NCI-H187 treated with DMSO at 0.1 percent for 48 hours (cell line): ENCODE measurements at regions not wholly inside any gene's neighbourhood (a gene's known extent, or its start where the extent isn't known, plus 50 kb on each side); places are given as distances from the start of the nearest gene placed in this dataset.

Experiments
- DNase-seq: peaks from one replicate; lab custom pipeline; 2025; lab: John Stamatoyannopoulos, UW

DNA sequence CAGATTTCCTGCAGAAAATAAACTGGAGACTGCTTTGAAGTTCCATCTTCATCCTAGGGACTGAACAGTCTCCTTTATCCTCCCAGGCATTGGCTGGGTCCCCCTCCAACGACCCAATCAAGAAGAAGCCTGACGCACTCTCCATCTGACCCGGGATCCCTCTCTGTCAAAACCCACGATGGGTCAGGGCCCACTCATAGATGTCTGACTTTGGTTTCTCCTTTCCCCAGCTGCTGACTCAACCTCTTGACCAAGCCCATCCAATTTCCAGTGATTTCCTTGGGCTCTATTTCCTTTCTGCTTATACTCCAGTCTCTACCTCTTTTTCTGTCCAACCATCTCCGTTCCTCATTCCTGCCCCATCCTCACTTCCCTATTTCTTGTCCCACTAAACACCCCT is 189.7 kb downstream of the MIAT start:
- no peak for DNase-seq

GRCh38 chr22:26847816-26848215 is 190.4 kb downstream of the MIAT start:
- DNase-seq: no peak

GRCh38 chr22:26848244-26848920 is 191.0 kb downstream of the MIAT start:
- no peak for DNase-seq

DNA sequence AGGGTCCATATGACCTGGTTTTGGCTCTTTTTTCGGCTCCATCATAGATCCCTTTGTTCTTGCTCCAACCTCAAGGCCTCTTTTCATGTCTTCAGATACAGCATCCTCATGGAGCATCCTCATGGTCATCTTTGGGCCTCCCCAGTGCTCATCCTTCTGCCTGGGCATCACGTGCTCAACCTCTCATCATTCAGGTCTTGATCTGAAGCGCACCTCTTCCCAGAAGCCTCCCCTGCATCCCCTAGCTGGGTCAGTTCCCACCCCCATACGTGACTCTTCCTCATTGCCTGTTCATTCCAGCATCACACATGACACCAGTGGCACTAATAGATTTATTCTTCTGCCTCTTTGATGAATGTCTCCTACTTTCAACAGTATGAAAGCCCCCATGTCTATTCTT is 192.2 kb downstream of the MIAT start:
- no peak for DNase-seq

- no peak for DNase-seq
Observed at GRCh38 chr22:26851125-26851524, 193.7 kb downstream of the MIAT start.

GRCh38 chr22:26852176-26852575 is 194.8 kb downstream of the MIAT start:
- no peak for DNase-seq

GRCh38 chr22:26853071-26853470 is 195.7 kb downstream of the MIAT start:
- no peak for DNase-seq

DNA sequence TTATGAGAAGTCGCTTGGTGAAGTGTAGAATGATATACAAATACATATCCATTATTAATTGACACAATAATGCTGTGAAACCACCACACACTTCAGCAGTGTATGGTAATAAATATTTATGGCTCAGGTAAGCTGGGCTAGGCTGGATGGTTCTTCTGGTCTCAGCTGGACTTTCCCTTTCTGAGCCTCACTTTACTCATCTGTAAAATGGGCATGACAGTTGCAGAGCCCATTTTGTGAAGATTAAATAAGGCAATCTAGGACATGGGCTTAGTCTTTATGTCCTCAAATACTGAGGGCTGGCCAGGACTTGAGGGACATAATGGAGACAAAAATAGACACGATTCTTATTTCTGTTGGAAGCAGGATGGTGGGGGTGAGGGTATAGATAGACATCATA is 196.1 kb downstream of the MIAT start:
- no peak for DNase-seq

DNA sequence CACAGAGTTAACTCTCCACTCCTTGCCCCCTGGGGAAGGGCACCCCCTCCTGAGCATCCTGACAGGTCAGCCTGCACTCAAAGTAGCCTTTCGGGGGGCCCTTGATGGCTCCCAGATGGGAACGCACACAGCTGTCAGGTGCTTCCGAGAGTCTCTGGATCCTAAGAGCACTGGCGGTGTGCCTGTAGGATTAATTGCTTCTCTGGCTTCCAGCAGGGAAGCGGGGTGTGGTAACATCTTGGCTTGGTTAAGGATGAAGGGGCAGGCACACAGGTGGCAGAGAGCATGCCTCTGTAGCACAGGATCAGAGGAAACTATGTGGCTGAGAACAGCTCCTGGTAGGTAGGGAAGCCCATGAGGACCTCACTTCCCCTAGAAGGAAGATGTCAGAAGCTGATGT is 199.8 kb downstream of the MIAT start:
- DNase-seq: no peak

DNA sequence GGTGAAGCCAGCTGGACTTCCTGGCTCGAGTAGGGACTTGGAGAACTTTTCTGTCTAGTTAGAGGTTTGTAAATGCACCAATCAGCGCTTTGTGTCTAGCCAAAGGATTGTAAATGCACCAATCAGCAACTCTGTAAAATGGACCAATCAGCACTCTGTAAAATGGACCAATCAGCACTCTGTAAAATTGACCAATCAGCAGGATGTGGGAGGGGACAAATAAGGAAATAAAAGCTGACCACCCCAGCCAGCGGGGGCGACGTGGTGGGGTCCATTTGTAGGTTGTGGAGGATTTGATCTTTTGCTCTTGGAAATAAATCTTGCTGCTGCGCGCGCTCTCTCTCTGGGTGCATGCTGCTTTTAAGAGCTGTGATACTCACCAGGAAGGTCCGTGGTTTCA is 202.9 kb downstream of the MIAT start:
- DNase-seq: no peak

GRCh38 chr22:26865021-26865420 is 207.6 kb downstream of the MIAT start:
- DNase-seq: no peak

DNA sequence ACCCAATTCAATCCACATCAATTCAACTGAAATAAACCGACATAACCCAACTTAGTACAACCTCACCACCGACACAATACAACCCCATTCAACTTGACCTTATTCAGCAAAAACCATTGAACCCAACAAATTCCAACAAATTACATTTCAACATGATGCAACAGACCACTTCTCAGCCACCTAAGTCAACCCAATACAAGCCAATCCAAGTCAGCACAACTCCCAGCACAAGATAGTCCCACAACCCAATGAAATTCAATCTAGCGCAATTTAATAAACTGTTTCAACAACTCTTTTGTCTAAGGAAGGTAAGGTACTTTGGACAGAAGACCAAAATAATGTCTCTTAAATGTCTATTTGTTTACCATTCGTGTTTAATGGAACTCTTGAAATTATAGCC is 226.0 kb downstream of the MIAT start:
- DNase-seq: peak; percentile 4

- DNase-seq: no peak
Observed at GRCh38 chr22:26884921-26885320, 227.5 kb downstream of the MIAT start.

DNA sequence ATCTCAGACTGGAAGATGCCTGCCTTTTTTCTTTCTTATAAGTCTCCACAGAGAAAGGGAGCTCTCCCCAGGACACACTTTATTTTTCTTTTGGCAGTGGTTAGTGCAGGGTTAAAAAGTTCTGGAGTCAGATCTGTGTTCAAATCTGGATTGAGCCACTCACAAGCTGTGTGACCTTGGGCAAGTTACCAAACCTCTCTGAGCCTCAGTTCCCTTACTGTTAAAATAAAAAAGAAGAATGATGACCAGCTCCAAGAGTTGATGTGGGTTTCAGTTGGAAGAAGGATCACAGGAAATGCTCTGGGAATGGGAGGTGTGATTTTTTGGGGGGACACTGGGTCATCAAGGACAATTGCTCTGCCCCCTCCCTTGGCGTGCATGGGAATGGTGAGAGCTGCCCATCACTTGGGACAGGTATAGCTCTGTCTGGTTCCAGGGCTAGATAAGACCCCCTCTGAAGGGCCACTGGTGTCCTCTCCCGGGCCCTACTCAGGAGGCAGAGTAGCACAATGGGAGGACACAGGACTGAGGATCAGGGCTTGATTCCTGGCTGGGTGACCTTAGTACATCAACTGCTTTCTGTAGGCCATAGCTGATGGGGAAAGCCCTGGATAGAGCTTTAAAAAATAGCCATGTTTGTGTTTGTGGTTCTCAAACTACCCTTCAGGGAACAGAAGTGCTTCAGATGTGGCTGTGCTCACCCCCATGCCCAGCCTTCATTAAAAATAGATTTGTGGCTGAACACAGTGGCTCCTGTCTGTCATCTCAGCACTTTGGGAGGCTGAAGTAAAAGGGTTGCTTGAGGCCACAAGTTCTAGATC is 228.3 kb downstream of the MIAT start:
- no peak for DNase-seq

- DNase-seq: no peak
Observed at GRCh38 chr22:26887456-26887855, 230.1 kb downstream of the MIAT start.

GRCh38 chr22:26887916-26888315 is 230.5 kb downstream of the MIAT start:
- DNase-seq: no peak

- DNase-seq: no peak
Observed at GRCh38 chr22:26888887-26889286, 231.5 kb downstream of the MIAT start.

DNA sequence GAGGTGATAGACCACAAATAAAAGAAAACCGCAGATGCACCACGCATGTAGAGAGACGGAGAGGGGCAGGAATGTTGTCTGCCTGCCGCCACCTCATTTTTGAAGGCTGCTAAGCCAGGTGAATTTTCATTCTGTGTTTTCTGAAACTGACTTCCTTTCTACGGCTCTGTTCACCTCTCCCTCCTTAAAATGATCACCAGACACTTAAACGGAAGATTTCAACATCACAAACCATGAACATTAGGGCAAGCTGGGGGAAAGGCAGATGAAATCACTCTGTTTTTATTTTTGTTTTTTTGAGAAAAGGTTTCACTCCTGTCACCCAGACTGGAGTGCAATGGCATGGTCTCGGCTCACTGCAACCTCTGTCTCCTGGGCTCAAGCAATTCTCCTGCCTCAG is 232.4 kb downstream of the MIAT start:
- DNase-seq: no peak

GRCh38 chr22:26890870-26891269 is 233.5 kb downstream of the MIAT start:
- no peak for DNase-seq

GRCh38 chr22:26891429-26891828 is 234.0 kb downstream of the MIAT start:
- DNase-seq: no peak

GRCh38 chr22:26892166-26893041 is 235.0 kb downstream of the MIAT start:
- no peak for DNase-seq
